Ectodermal cell (in vitro differentiated cells): ENCODE measurements at regions not wholly inside any gene's neighbourhood (a gene's known extent, or its start where the extent isn't known, plus 50 kb on each side); places are given as distances from the start of the nearest gene placed in this dataset.

ENCODE experiments used
- H3K27ac ChIP-seq: 2 replicates; pipeline ENCODE4 v1.7.0; 2013; ENCODE audit warnings: mild to moderate bottlenecking, low read depth, low read length; ENCODE audit not compliant: insufficient read depth, poor library complexity, severe bottlenecking
- H3K27me3 ChIP-seq: 2 replicates; pipeline ENCODE4 v1.7.0; 2013; ENCODE audit warnings: mild to moderate bottlenecking, low read length; ENCODE audit not compliant: insufficient read depth, control insufficient read depth, poor library complexity, severe bottlenecking
- H3K36me3 ChIP-seq: one replicate; pipeline ENCODE4 v1.7.0; 2013; ENCODE audit warnings: low read length; ENCODE audit not compliant: control insufficient read depth, insufficient read depth
- H3K4me1 ChIP-seq: one replicate; pipeline ENCODE4 v1.7.0; 2013; ENCODE audit warnings: low read length; ENCODE audit not compliant: control insufficient read depth, insufficient read depth
- H3K4me3 ChIP-seq: 2 replicates; pipeline ENCODE4 v1.7.0; 2013; ENCODE audit warnings: low read depth, low read length, control low read depth; ENCODE audit not compliant: insufficient read depth
- H3K9me3 ChIP-seq: 2 replicates; pipeline ENCODE4 v1.7.0; 2013; ENCODE audit warnings: mild to moderate bottlenecking, low read length, moderate library complexity; ENCODE audit not compliant: control insufficient read depth
- whole genome bisulfite sequencing, 2 experiments: methylation state at CpG; one replicate each; pipeline ENCODE4 v1.1.7; 2013; ENCODE audit warnings: missing lambda C conversion rate in 2 of 2; 5-methylcytosine and 5-hydroxymethylcytosine counted together

- no peaks in the 10 kb centered on the region for H3K36me3 ChIP-seq
- 87% methylated on average over 6 of the region's 6 CpGs for WGBS, 2 experiments
- no peaks in the 10 kb centered on the region for H3K4me1 ChIP-seq
- no peak overlapping the region for H3K27ac ChIP-seq
- no peaks in the 10 kb centered on the region for H3K27me3 ChIP-seq
- no peaks in the 10 kb centered on the region for H3K9me3 ChIP-seq
- no peak overlapping the region for H3K4me3 ChIP-seq
These were observed 232.0 kb downstream of the SNCA start for GRCh38 chr4:89604951-89605350.

- H3K36me3 ChIP-seq: no peaks in the 10 kb centered on the region
- no peaks in the 10 kb centered on the region for H3K4me1 ChIP-seq
- H3K27ac ChIP-seq: no peak overlapping the region
- no peak overlapping the region for H3K4me3 ChIP-seq
- no peaks in the 10 kb centered on the region for H3K27me3 ChIP-seq
- no peaks in the 10 kb centered on the region for H3K9me3 ChIP-seq
These were observed 237.9 kb downstream of the SNCA start for GRCh38 chr4:89599026-89599425.

- Histone ChIP-seq H3K4me1 (no peaks in the 10 kb centered on the region), H3K36me3 (no peaks in the 10 kb centered on the region)
- WGBS, 2 experiments: 68% methylated on average over 1 of the region's 1 CpG; no CpG with 5 or more reads in 1 of the 2 experiments
These were observed 238.4 kb downstream of the SNCA start for GRCh38 chr4:89598602-89599001.

GRCh38 chr4:89595125-89595789 is 241.7 kb downstream of the SNCA start:
- 89 to 95% methylated on average over 5 to 6 of the region's 6 CpGs for WGBS, 2 experiments
- H3K36me3 ChIP-seq: no peaks in the 10 kb centered on the region

More at GRCh38 chr4:89598602-89599001, 238.4 kb downstream of the SNCA start:
- Histone ChIP-seq H3K27ac (no peak overlapping the region), H3K4me3 (no peak overlapping the region), H3K27me3 (no peaks in the 10 kb centered on the region), H3K9me3 (no peaks in the 10 kb centered on the region)

GRCh38 chr4:89590128-89590527 is 246.8 kb downstream of the SNCA start:
- WGBS, 2 experiments: 45 to 53% methylated on average over 2 of the region's 2 CpGs
- Histone ChIP-seq H3K27ac (no peak overlapping the region), H3K36me3 (no peaks in the 10 kb centered on the region), H3K4me1 (no peaks in the 10 kb centered on the region), H3K4me3 (no peak overlapping the region), H3K9me3 (no peaks in the 10 kb centered on the region), H3K27me3 (peaks cover 7% of the 10 kb centered on the region)

More at GRCh38 chr4:89595125-89595789, 241.7 kb downstream of the SNCA start:
- Histone ChIP-seq H3K4me1 (no peaks in the 10 kb centered on the region), H3K9me3 (no peaks in the 10 kb centered on the region), H3K27ac (no peak overlapping the region), H3K27me3 (no peaks in the 10 kb centered on the region), H3K4me3 (no peak overlapping the region)

- no peaks in the 10 kb centered on the region for H3K36me3 ChIP-seq
- H3K27me3 ChIP-seq: peaks cover 7% of the 10 kb centered on the region
- H3K4me1 ChIP-seq: no peaks in the 10 kb centered on the region
- H3K9me3 ChIP-seq: no peaks in the 10 kb centered on the region
- no peak overlapping the region for H3K4me3 ChIP-seq
- 88 to 93% methylated on average over 1 of the region's 1 CpG for whole genome bisulfite sequencing, 2 experiments
- no peak overlapping the region for H3K27ac ChIP-seq
These were observed 248.5 kb downstream of the SNCA start for GRCh38 chr4:89588421-89588820.

- Histone ChIP-seq H3K9me3 (no peaks in the 10 kb centered on the region), H3K36me3 (no peaks in the 10 kb centered on the region), H3K4me1 (no peaks in the 10 kb centered on the region), H3K27ac (no peak overlapping the region), H3K4me3 (no peak overlapping the region), H3K27me3 (peaks cover 7% of the 10 kb centered on the region)
- WGBS, 2 experiments: 63% methylated on average over 1 of the region's 2 CpGs; no CpG with 5 or more reads in 1 of the 2 experiments
These were observed 249.6 kb downstream of the SNCA start for GRCh38 chr4:89587364-89587763.

GRCh38 chr4:89586864-89587263 is 250.1 kb downstream of the SNCA start:
- H3K36me3 ChIP-seq: no peaks in the 10 kb centered on the region
- H3K9me3 ChIP-seq: no peaks in the 10 kb centered on the region
- H3K27ac ChIP-seq: no peak overlapping the region
- peaks cover 7% of the 10 kb centered on the region for H3K27me3 ChIP-seq
- WGBS, 2 experiments: 82 to 90% methylated on average over 2 of the region's 2 CpGs
- H3K4me1 ChIP-seq: no peaks in the 10 kb centered on the region
- no peak overlapping the region for H3K4me3 ChIP-seq

- H3K4me1 ChIP-seq: no peaks in the 10 kb centered on the region
- H3K9me3 ChIP-seq: no peaks in the 10 kb centered on the region
- no peaks in the 10 kb centered on the region for H3K36me3 ChIP-seq
- peaks cover 7% of the 10 kb centered on the region for H3K27me3 ChIP-seq
- 84 to 86% methylated on average over 3 of the region's 3 CpGs for WGBS, 2 experiments
- no peak overlapping the region for H3K4me3 ChIP-seq
- no peak overlapping the region for H3K27ac ChIP-seq
These were observed 250.6 kb downstream of the SNCA start for GRCh38 chr4:89586318-89586717.

- Histone ChIP-seq H3K4me3 (no peak overlapping the region), H3K9me3 (no peaks in the 10 kb centered on the region), H3K4me1 (no peaks in the 10 kb centered on the region), H3K27me3 (no peaks in the 10 kb centered on the region), H3K36me3 (no peaks in the 10 kb centered on the region), H3K27ac (no peak overlapping the region)
- 95 to 98% methylated on average over 5 of the region's 5 CpGs for WGBS, 2 experiments
These were observed 254.0 kb downstream of the SNCA start for GRCh38 chr4:89582756-89583505.
